SH-SY5Y (cell line): ENCODE measurements at regions not wholly inside any gene's neighbourhood (a gene's known extent, or its start where the extent isn't known, plus 50 kb on each side); places are given as distances from the start of the nearest gene placed in this dataset.

ENCODE experiments used
- GATA2 ChIP-seq: IDR thresholded peaks from 2 replicates; pipeline ENCODE4 v1.6.1; 2011; ENCODE audit warnings: mild to moderate bottlenecking, low read depth, low read length
- GATA3 ChIP-seq: IDR thresholded peaks from 2 replicates; pipeline ENCODE4 v1.6.1; 2011; ENCODE audit warnings: low read depth, mild to moderate bottlenecking, low read length, moderate library complexity

- no peak for TF ChIP-seq GATA2
- no peak for TF ChIP-seq GATA3
Observed at GRCh38 chr4:134879019-134879418, 677.4 kb upstream of the PABPC4L start.
